ENCODE measurements at regions not wholly inside any gene's neighbourhood (a gene's known extent, or its start where the extent isn't known, plus 50 kb on each side); places are given as distances from the start of the nearest gene placed in this dataset.
"Not testable (repeated sequence)": the region's sequence is repeated elsewhere in the genome, so short reads cannot be mapped to it uniquely, and the experiment has no call there.

- H3K4me3 ChIP-seq (ENCODE audit: low read length), result no peak overlapping the region
- no peak for DNase-seq (ENCODE audit: low read depth)
- no peak for TF ChIP-seq CTCF (conservative IDR thresholded peaks at IDR 0.05; ENCODE audit: low read depth, low read length)
These were observed 152.9 kb upstream of the DAB1 start for GRCh38 chr1:57576756-57577155.

- TF ChIP-seq CTCF (conservative IDR thresholded peaks at IDR 0.05; ENCODE audit: low read depth, low read length), result no peak
- H3K4me3 ChIP-seq (ENCODE audit: low read length), result no peak overlapping the region
- DNase-seq (ENCODE audit: low read depth), result no peak
These were observed 148.2 kb upstream of the DAB1 start for GRCh38 chr1:57572016-57572415.

GRCh38 chr1:57558066-57558465, 134.2 kb upstream of the DAB1 start:
- DNase-seq (ENCODE audit: low read depth); H3K4me3 ChIP-seq (ENCODE audit: low read length): not testable (repeated sequence)

GRCh38 chr1:57553666-57554065, 129.8 kb upstream of the DAB1 start:
- DNase-seq (ENCODE audit: low read depth), result no peak
- H3K4me3 ChIP-seq (ENCODE audit: low read length), result no peak overlapping the region
- no peak for TF ChIP-seq CTCF (conservative IDR thresholded peaks at IDR 0.05; ENCODE audit: low read depth, low read length)

- no peak for DNase-seq (ENCODE audit: low read depth)
- H3K4me3 ChIP-seq (ENCODE audit: low read length), result no peak overlapping the region
- TF ChIP-seq CTCF (conservative IDR thresholded peaks at IDR 0.05; ENCODE audit: low read depth, low read length), result no peak
These were observed 127.6 kb upstream of the DAB1 start for GRCh38 chr1:57551476-57551875.

GRCh38 chr1:57550092-57550491, 126.2 kb upstream of the DAB1 start:
- no peak for TF ChIP-seq CTCF (conservative IDR thresholded peaks at IDR 0.05; ENCODE audit: low read depth, low read length)
- no peak overlapping the region for H3K4me3 ChIP-seq (ENCODE audit: low read length)
- DNase-seq (ENCODE audit: low read depth), result no peak

GRCh38 chr1:57549300-57549699, 125.4 kb upstream of the DAB1 start:
- H3K4me3 ChIP-seq (ENCODE audit: low read length), result no peak overlapping the region
- DNase-seq (ENCODE audit: low read depth), result no peak
- no peak for TF ChIP-seq CTCF (conservative IDR thresholded peaks at IDR 0.05; ENCODE audit: low read depth, low read length)

Data from retinal pigment epithelial cell (primary cell).